ENCODE measurements at regions not wholly inside any gene's neighbourhood (a gene's known extent, or its start where the extent isn't known, plus 50 kb on each side); places are given as distances from the start of the nearest gene placed in this dataset.

- H3K9me3 ChIP-seq (ENCODE audit: low read depth) = no peaks in the 10 kb centered on the region
- no peak for TF ChIP-seq EZH2 (IDR thresholded peaks at IDR 0.05; ENCODE audit: insufficient read depth, poor library complexity, severe bottlenecking)
- TF ChIP-seq EZH2phosphoT487 (IDR thresholded peaks at IDR 0.05; ENCODE audit: insufficient read depth, low read depth) = no peak
- H3F3A ChIP-seq (ENCODE audit: insufficient read depth) = peaks cover 9% of the 10 kb centered on the region; the same call in 1 of the 2 replicates
- H3K4me2 ChIP-seq (ENCODE audit: unreplicated experiment) = no peak overlapping the region
- no peaks in the 10 kb centered on the region for H3K36me3 ChIP-seq (ENCODE audit: low read depth)
- H3K9me2 ChIP-seq (ENCODE audit: insufficient read depth) = no peaks in the 10 kb centered on the region; the same call in 1 of the 2 replicates
- peaks cover 32% of the 10 kb centered on the region for H3K4me1 ChIP-seq (ENCODE audit: insufficient read depth)
- no peak overlapping the region for H3K27ac ChIP-seq
- H3K4me3 ChIP-seq = no peak overlapping the region
- no peaks in the 10 kb centered on the region for H4K20me1 ChIP-seq (ENCODE audit: insufficient read depth)
- no peak overlapping the region for H3K9ac ChIP-seq
- H2AFZ ChIP-seq = no peak overlapping the region
- DNase-seq = no peak
- no peaks in the 10 kb centered on the region for H3K27me3 ChIP-seq (replicated peaks; ENCODE audit: insufficient read depth)
- WGBS, 2 experiments (ENCODE audit: low coverage in 1 of 2, low lambda C conversion rate in 2 of 2, missing lambda C conversion rate in 2 of 2) = 63 to 65% methylated on average over 1 of the region's 1 CpG
- in situ Hi-C loops (cut with MboI) = no loop called here
- no peaks in the 10 kb centered on the region for H3K79me2 ChIP-seq (ENCODE audit: insufficient read depth)
Measured at GRCh38 chr6:21750575-21750974, 157.0 kb downstream of the SOX4 start.

GRCh38 chr6:21751608-21752007, 158.1 kb downstream of the SOX4 start:
- no peaks in the 10 kb centered on the region for H3K36me3 ChIP-seq (ENCODE audit: low read depth)
- no peak overlapping the region for H3K27ac ChIP-seq
- TF ChIP-seq EZH2phosphoT487 (IDR thresholded peaks at IDR 0.05; ENCODE audit: insufficient read depth, low read depth) (no peak), EZH2 (IDR thresholded peaks at IDR 0.05; ENCODE audit: insufficient read depth, poor library complexity, severe bottlenecking) (no peak)
- WGBS, 2 experiments (ENCODE audit: low coverage in 1 of 2, low lambda C conversion rate in 2 of 2, missing lambda C conversion rate in 2 of 2) = 92% methylated on average over 6 of the region's 6 CpGs
- H3K4me1 ChIP-seq (ENCODE audit: insufficient read depth) = peaks cover 32% of the 10 kb centered on the region
- DNase-seq = no peak
- no peak overlapping the region for H2AFZ ChIP-seq
- no peak overlapping the region for H3K4me2 ChIP-seq (ENCODE audit: unreplicated experiment)
- no peak overlapping the region for H3K4me3 ChIP-seq
- in situ Hi-C loops (cut with MboI) = no loop called here
- no peaks in the 10 kb centered on the region for H3K27me3 ChIP-seq (replicated peaks; ENCODE audit: insufficient read depth)
- no peaks in the 10 kb centered on the region for H4K20me1 ChIP-seq (ENCODE audit: insufficient read depth)
- no peak overlapping the region for H3K9ac ChIP-seq
- no peaks in the 10 kb centered on the region; the same call in 1 of the 2 replicates for H3K9me2 ChIP-seq (ENCODE audit: insufficient read depth)
- no peaks in the 10 kb centered on the region for H3K9me3 ChIP-seq (ENCODE audit: low read depth)
- H3F3A ChIP-seq (ENCODE audit: insufficient read depth) = peaks cover 9% of the 10 kb centered on the region; the same call in 1 of the 2 replicates
- H3K79me2 ChIP-seq (ENCODE audit: insufficient read depth) = no peaks in the 10 kb centered on the region

- Histone ChIP-seq H3K4me2 (ENCODE audit: unreplicated experiment) (no peak overlapping the region), H3F3A (ENCODE audit: insufficient read depth) (peaks cover 9% of the 10 kb centered on the region; the same call in 1 of the 2 replicates), H3K4me1 (ENCODE audit: insufficient read depth) (peaks cover 32% of the 10 kb centered on the region), H3K36me3 (ENCODE audit: low read depth) (no peaks in the 10 kb centered on the region), H3K27me3 (replicated peaks; ENCODE audit: insufficient read depth) (no peaks in the 10 kb centered on the region), H2AFZ (no peak overlapping the region), H3K9me2 (ENCODE audit: insufficient read depth) (no peaks in the 10 kb centered on the region; the same call in 1 of the 2 replicates), H3K9me3 (ENCODE audit: low read depth) (no peaks in the 10 kb centered on the region), H3K27ac (no peak overlapping the region), H3K4me3 (no peak overlapping the region), H3K9ac (no peak overlapping the region), H4K20me1 (ENCODE audit: insufficient read depth) (no peaks in the 10 kb centered on the region), H3K79me2 (ENCODE audit: insufficient read depth) (no peaks in the 10 kb centered on the region)
- WGBS, 2 experiments (ENCODE audit: low coverage in 1 of 2, low lambda C conversion rate in 2 of 2, missing lambda C conversion rate in 2 of 2) = 76 to 85% methylated on average over 4 of the region's 4 CpGs
- no peak for TF ChIP-seq EZH2phosphoT487 (IDR thresholded peaks at IDR 0.05; ENCODE audit: insufficient read depth, low read depth)
- no peak for TF ChIP-seq EZH2 (IDR thresholded peaks at IDR 0.05; ENCODE audit: insufficient read depth, poor library complexity, severe bottlenecking)
- peak; percentile 29 for DNase-seq
- in situ Hi-C loops (cut with MboI) = no loop called here
Measured at GRCh38 chr6:21752054-21752811, 158.7 kb downstream of the SOX4 start.

GRCh38 chr6:21753241-21754108, 159.9 kb downstream of the SOX4 start:
- H3K27ac ChIP-seq = no peak overlapping the region
- H3K79me2 ChIP-seq (ENCODE audit: insufficient read depth) = no peaks in the 10 kb centered on the region
- in situ Hi-C loops (cut with MboI) = no loop called here
- no peak overlapping the region for H3K4me3 ChIP-seq
- H4K20me1 ChIP-seq (ENCODE audit: insufficient read depth) = no peaks in the 10 kb centered on the region
- peaks cover 29% of the 10 kb centered on the region for H3K4me1 ChIP-seq (ENCODE audit: insufficient read depth)
- H3K4me2 ChIP-seq (ENCODE audit: unreplicated experiment) = no peak overlapping the region
- no peaks in the 10 kb centered on the region; the same call in 1 of the 2 replicates for H3K9me2 ChIP-seq (ENCODE audit: insufficient read depth)
- TF ChIP-seq EZH2 (IDR thresholded peaks at IDR 0.05; ENCODE audit: insufficient read depth, poor library complexity, severe bottlenecking) (no peak), EZH2phosphoT487 (IDR thresholded peaks at IDR 0.05; ENCODE audit: insufficient read depth, low read depth) (no peak)
- no peak overlapping the region for H3K9ac ChIP-seq
- H3K36me3 ChIP-seq (ENCODE audit: low read depth) = no peaks in the 10 kb centered on the region
- H3F3A ChIP-seq (ENCODE audit: insufficient read depth) = peaks cover 9% of the 10 kb centered on the region; the same call in 1 of the 2 replicates
- H3K9me3 ChIP-seq (ENCODE audit: low read depth) = no peaks in the 10 kb centered on the region
- H2AFZ ChIP-seq = no peak overlapping the region
- 84 to 86% methylated on average over 11 of the region's 11 CpGs for WGBS, 2 experiments (ENCODE audit: low coverage in 1 of 2, low lambda C conversion rate in 2 of 2, missing lambda C conversion rate in 2 of 2)
- no peak for DNase-seq
- no peaks in the 10 kb centered on the region for H3K27me3 ChIP-seq (replicated peaks; ENCODE audit: insufficient read depth)
